HG03196 (cell line): ENCODE measurements at regions not wholly inside any gene's neighbourhood (a gene's known extent, or its start where the extent isn't known, plus 50 kb on each side); places are given as distances from the start of the nearest gene placed in this dataset.
"Not testable (repeated sequence)": the region's sequence is repeated elsewhere in the genome, so short reads cannot be mapped to it uniquely, and the experiment has no call there.

Experiments used
- ATAC-seq: cut with Tn5 transposase; IDR thresholded peaks from one replicate; pipeline ENCODE4 v1.9.1; 2021; ENCODE audit not compliant: unreplicated experiment

DNA sequence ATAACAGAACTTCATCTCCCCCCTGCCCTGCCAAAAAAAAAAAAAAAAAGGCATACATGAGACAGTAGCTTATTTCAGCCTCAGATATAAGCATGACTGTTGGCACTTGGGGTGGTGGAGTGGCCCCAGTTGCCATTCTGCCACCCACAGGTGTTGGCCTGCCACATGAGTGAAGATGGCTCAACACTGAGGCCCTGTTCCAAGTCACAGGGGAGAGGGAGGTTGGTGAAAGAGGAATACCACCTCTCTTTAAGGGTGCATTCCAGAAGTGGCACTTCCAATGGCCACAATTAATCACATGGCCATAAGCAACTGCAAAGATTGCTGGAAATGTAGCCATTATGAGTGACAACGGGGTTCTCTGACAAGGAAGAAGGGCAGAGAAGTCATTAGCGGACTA is 61.9 kb upstream of the JARID2 start:
- no peak for ATAC-seq

DNA sequence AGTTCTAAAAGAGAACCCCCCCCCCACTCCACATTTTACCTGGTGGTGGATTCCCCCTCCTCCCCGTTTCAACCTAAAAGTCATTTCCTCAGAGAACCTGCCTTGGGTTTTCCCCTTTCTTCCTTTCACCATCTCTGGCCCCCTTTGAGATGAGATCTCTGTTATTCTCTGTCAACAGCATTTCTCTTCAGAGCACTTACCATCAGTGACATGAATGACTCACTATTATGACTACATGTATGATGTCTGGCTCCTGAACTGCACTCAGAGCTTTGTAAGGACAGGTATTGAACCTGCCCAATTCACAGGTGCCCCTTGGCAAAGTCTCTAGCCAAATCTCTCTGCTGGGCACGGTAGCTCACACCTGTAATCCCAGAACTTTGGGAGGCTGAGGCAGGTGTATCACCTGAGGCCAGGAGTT is 61.4 kb upstream of the JARID2 start:
- ATAC-seq: peak; percentile 59

DNA sequence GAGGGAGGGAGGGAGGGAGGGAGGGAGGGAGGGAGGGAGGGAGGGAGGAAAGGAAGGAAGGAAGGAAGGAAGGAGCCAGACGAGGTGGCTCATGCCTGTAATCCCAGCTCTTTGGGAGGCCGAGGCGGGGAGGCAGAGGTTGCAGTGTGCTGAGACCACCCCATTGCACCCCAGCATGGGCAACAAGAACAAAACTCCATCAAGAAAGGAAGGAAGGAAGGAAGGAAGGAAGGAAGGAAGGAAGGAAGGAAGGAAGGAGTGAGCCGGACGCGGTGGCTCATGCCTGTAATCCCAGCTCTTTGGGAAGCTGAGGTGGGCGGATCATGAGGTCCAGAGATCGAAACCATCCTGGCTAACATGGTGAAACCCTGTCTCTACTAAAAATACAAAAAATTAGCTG is 60.8 kb upstream of the JARID2 start:
- ATAC-seq: not testable (repeated sequence)

DNA sequence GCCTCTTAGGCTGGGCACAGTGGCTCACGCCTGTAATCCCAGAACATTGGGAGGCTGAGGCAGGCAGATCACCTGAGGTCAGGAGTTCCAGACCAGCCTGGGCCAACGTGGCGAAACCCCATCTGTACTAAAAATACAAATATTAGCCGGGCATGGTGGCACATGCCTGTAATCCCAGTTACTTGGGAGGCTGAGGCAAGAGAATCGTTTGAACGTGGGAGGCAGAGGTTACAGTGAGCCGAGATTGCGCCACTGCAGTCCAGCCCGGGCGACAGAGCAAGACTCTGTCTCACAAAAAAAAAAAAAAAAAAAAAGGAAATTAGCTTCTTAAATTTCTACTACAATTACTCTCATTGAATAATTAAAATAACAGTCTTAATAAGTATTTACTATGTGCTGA is 52.4 kb upstream of the JARID2 start:
- ATAC-seq: not testable (repeated sequence)

DNA sequence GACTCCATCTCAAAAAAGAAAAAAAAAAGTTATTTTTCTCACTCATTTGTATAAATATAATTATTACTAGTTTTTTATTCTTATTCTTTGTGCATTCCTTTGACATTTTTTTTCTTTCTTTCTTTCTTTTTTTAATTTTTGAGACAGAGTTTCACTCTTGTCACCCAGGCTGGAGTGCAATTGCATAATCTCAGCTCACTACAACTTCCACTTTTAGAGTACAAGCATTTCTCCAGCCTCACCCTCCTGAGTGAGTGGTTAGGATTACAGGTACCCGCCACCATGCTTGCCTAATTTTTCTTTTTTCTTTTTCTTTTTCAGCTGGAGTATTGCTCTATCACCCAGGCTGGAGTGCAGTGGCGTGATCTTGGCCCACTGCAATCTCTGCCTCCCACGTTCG is 51.4 kb upstream of the JARID2 start:
- ATAC-seq: no peak
